ENCODE measurements at regions not wholly inside any gene's neighbourhood (a gene's known extent, or its start where the extent isn't known, plus 50 kb on each side); places are given as distances from the start of the nearest gene placed in this dataset.

DNA sequence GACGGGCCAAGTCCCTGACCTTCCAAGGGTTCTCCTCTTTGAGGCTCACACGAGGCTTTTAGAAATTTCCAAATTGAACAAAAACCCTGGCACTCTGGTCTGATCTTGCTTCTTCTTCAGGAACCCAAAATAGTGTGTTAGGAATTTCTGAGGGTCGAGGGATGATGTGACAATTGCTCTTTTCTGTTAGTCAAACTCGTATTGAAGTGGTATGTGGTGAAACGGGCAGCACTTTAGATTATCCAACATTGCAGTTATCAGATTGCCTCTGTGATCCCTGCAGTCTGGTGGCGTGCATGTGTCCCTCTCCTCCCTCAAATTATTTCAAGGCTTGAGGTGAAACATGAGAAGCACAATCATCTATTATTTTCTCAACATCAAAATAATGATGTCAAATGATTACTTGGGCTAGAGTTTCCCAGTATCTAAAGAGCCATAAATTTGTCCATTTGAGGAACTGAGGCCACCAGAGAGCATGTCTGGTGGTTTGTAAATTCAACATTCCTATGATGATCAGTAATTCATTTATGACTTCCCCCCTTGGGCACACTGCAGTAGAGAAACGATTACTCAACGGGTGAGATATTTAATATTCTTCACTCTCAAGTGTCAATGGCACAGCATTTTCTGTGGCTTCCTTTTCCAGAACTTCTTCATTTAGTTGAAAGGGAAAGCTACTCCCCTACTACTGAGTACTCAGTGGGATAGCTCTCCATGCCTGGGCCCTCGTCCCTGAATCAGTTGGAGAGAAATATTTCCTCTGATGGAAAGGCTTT, 308.6 kb upstream of the MAP3K7 start:
- TF ChIP-seq POLR2A (IDR thresholded peaks at IDR 0.05; ENCODE audit: extremely low read depth, insufficient read length), result no peak
- TF ChIP-seq, protein P1, sequence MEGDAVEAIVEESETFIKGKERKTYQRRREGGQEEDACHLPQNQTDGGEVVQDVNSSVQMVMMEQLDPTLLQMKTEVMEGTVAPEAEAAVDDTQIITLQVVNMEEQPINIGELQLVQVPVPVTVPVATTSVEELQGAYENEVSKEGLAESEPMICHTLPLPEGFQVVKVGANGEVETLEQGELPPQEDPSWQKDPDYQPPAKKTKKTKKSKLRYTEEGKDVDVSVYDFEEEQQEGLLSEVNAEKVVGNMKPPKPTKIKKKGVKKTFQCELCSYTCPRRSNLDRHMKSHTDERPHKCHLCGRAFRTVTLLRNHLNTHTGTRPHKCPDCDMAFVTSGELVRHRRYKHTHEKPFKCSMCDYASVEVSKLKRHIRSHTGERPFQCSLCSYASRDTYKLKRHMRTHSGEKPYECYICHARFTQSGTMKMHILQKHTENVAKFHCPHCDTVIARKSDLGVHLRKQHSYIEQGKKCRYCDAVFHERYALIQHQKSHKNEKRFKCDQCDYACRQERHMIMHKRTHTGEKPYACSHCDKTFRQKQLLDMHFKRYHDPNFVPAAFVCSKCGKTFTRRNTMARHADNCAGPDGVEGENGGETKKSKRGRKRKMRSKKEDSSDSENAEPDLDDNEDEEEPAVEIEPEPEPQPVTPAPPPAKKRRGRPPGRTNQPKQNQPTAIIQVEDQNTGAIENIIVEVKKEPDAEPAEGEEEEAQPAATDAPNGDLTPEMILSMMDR (IDR thresholded peaks at IDR 0.05; ENCODE audit: low read depth, low read length), result no peak
